Type B pancreatic cell (in vitro differentiated cells): ENCODE measurements at regions not wholly inside any gene's neighbourhood (a gene's known extent, or its start where the extent isn't known, plus 50 kb on each side); places are given as distances from the start of the nearest gene placed in this dataset.

ENCODE experiments used
- DNase-seq: peaks from one replicate; pipeline ENCODE4 v3.0.0; 2021; ENCODE audit warnings: mixed read lengths; ENCODE audit not compliant: unreplicated experiment; ENCODE audit errors: extremely low spot score
- H3K27ac Mint-ChIP-seq: 2 replicates; pipeline ENCODE4 v1.8.0; 2021; ENCODE audit warnings: mild to moderate bottlenecking, mixed read lengths
- H3K27me3 Mint-ChIP-seq: 2 replicates; pipeline ENCODE4 v1.8.0; 2021; ENCODE audit warnings: mixed read lengths
- H3K36me3 Mint-ChIP-seq: 2 replicates; pipeline ENCODE4 v1.8.0; 2021; ENCODE audit warnings: mixed read lengths
- H3K4me1 Mint-ChIP-seq: one replicate; pipeline ENCODE4 v1.8.0; 2021; ENCODE audit warnings: mixed read lengths; ENCODE audit not compliant: unreplicated experiment
- H3K4me3 Mint-ChIP-seq: 2 replicates; pipeline ENCODE4 v1.8.0; 2021; ENCODE audit warnings: mild to moderate bottlenecking, mixed read lengths
- H3K9me3 Mint-ChIP-seq: 2 replicates; pipeline ENCODE4 v1.8.0; 2021; ENCODE audit warnings: mixed read lengths
- CTCF ChIP-seq: fragments of 200-600 bp; sonication (generic); conservative IDR thresholded peaks from 2 replicates; pipeline ENCODE4 v1.5.0; 2021; ENCODE audit warnings: antibody characterized with exemption, mild to moderate bottlenecking

- Mint-ChIP-seq H3K9me3 (peaks cover 4% of the 10 kb centered on the region), H3K4me1 (no peaks in the 10 kb centered on the region), H3K36me3 (no peaks in the 10 kb centered on the region), H3K4me3 (no peak overlapping the region), H3K27me3 (peaks cover 6% of the 10 kb centered on the region), H3K27ac (no peak overlapping the region)
- no peak for DNase-seq
- TF ChIP-seq CTCF = no peak
These were observed 225.2 kb downstream of the MAF start for GRCh38 chr16:79375351-79375750.

GRCh38 chr16:79372503-79373184 lies 227.9 kb downstream of the MAF start:
- Mint-ChIP-seq H3K9me3 (peaks cover 4% of the 10 kb centered on the region), H3K27me3 (peaks cover 6% of the 10 kb centered on the region), H3K36me3 (no peaks in the 10 kb centered on the region), H3K27ac (no peak overlapping the region), H3K4me1 (no peaks in the 10 kb centered on the region), H3K4me3 (no peak overlapping the region)
- DNase-seq = no peak
- no peak for TF ChIP-seq CTCF

- Mint-ChIP-seq H3K36me3 (no peaks in the 10 kb centered on the region), H3K4me1 (no peaks in the 10 kb centered on the region), H3K4me3 (no peak overlapping the region), H3K9me3 (peaks cover 4% of the 10 kb centered on the region), H3K27ac (no peak overlapping the region), H3K27me3 (peaks cover 6% of the 10 kb centered on the region)
- TF ChIP-seq CTCF = no peak
- DNase-seq = no peak
These were observed 229.8 kb downstream of the MAF start for GRCh38 chr16:79370736-79371135.

GRCh38 chr16:79369796-79370195 lies 230.7 kb downstream of the MAF start:
- Mint-ChIP-seq H3K4me3 (no peak overlapping the region), H3K9me3 (peaks cover 4% of the 10 kb centered on the region), H3K4me1 (no peaks in the 10 kb centered on the region), H3K27me3 (peaks cover 6% of the 10 kb centered on the region), H3K27ac (no peak overlapping the region), H3K36me3 (no peaks in the 10 kb centered on the region)
- DNase-seq = no peak
- no peak for TF ChIP-seq CTCF

- peaks cover 15% of the 10 kb centered on the region for H3K27me3 Mint-ChIP-seq
- peaks cover 4% of the 10 kb centered on the region for H3K9me3 Mint-ChIP-seq
- no peaks in the 10 kb centered on the region for H3K4me1 Mint-ChIP-seq
These were observed 232.7 kb downstream of the MAF start for GRCh38 chr16:79367822-79368221.

More at GRCh38 chr16:79367822-79368221, 232.7 kb downstream of the MAF start:
- no peak overlapping the region for H3K27ac Mint-ChIP-seq
- H3K4me3 Mint-ChIP-seq = no peak overlapping the region
- no peak for TF ChIP-seq CTCF
- DNase-seq = no peak
- no peaks in the 10 kb centered on the region for H3K36me3 Mint-ChIP-seq
